Fibroblast of villous mesenchyme (primary cell): ENCODE measurements at regions not wholly inside any gene's neighbourhood (a gene's known extent, or its start where the extent isn't known, plus 50 kb on each side); places are given as distances from the start of the nearest gene placed in this dataset.

Experiments used
- DNase-seq: peaks from one replicate; pipeline ENCODE4 v3.0.0-alpha.2; 2010; ENCODE audit warnings: low read depth
- H3K4me3 ChIP-seq: 2 replicates; pipeline ENCODE4 v1.5.1; 2011; ENCODE audit warnings: low read depth, mild to moderate bottlenecking, low read length
- TF ChIP-seq, protein P1 (sequence below): IDR thresholded peaks from 2 replicates; pipeline ENCODE4 v1.5.1; 2012; ENCODE audit warnings: low read depth, mild to moderate bottlenecking, low read length; ENCODE audit not compliant: insufficient read depth

DNA sequence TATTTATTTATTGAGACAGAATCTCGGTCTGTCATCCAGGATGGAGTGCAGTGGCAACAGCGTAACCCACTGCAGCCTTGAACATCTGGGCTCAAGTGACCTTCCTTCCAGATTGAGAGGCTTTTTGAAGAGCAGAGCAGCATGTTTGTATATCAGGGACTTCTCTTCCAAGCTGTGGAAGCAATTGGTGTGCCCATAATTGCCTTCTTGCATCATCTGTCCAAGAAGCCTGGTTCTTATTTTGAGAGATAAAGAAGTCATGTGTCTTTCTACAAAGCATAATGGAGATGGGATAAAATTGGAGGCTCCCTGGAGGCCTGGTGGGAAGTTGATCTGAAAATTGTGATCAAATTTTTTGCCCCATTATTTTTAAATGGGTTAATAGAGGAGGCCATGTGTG is 183.8 kb upstream of the MCTP2 start:
- H3K4me3 ChIP-seq, result no peak overlapping the region
- DNase-seq, result no peak
- TF ChIP-seq, protein P1, sequence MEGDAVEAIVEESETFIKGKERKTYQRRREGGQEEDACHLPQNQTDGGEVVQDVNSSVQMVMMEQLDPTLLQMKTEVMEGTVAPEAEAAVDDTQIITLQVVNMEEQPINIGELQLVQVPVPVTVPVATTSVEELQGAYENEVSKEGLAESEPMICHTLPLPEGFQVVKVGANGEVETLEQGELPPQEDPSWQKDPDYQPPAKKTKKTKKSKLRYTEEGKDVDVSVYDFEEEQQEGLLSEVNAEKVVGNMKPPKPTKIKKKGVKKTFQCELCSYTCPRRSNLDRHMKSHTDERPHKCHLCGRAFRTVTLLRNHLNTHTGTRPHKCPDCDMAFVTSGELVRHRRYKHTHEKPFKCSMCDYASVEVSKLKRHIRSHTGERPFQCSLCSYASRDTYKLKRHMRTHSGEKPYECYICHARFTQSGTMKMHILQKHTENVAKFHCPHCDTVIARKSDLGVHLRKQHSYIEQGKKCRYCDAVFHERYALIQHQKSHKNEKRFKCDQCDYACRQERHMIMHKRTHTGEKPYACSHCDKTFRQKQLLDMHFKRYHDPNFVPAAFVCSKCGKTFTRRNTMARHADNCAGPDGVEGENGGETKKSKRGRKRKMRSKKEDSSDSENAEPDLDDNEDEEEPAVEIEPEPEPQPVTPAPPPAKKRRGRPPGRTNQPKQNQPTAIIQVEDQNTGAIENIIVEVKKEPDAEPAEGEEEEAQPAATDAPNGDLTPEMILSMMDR, result no peak

- H3K4me3 ChIP-seq, result no peak overlapping the region
- TF ChIP-seq, protein P1, result no peak
- DNase-seq, result peak; percentile 89
Observed at GRCh38 chr15:94042180-94042928, 189.0 kb upstream of the MCTP2 start.

DNA sequence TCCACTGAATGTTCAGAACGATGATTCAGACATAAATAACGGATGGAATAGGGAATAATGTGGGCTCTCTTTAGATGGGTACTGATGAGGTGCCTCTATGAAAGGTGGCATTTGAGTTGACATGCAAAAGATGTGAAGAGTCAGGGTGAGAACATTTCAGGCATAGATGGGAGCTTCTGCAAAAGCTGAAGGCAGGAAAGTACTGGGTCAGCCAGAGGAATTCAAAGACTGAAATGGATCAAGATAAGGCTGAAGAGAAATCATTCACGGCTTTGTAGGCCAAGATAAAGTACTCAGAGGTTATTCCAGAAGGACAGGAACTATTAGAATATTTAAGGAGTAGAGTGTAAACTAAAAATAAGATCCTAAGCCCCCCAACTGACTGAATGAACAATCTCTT is 189.6 kb upstream of the MCTP2 start:
- TF ChIP-seq, protein P1, result no peak
- H3K4me3 ChIP-seq, result no peak overlapping the region
- DNase-seq, result no peak

DNA sequence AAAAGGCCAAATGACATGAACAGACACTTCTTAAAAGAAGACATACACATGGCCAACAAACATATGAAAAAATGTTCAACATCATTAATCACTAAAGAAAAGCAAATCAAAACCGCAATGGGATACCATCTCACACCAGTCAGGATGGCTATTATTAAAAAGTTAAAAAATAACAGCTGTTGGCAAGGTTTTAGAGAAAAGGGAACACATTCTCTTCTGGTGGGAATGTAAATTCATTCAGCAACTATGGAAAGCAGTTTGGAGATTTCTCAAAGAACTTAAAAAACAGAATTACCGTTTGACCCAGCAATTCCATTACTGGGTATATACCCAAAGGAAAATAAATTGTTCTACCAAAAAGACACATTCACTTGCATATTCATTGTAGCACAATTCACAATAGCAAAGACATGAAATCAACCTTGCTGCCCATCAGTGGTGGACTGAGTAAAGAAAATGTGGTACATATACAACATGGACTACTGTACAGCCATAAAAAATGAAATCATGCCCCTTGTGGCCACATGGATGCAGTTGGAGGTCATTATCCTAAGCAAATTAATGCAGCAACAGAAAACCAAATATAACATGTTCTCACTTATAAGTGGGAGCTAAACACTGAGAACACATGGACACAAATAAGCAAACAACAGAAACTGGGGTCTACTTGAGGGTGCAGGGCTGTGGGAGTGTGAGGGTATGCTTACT is 190.7 kb upstream of the MCTP2 start:
- peak; percentile 49 for DNase-seq
- no peak overlapping the region for H3K4me3 ChIP-seq
- TF ChIP-seq, protein P1, result no peak

GRCh38 chr15:94036156-94036555 is 195.2 kb upstream of the MCTP2 start:
- H3K4me3 ChIP-seq, result no peak overlapping the region
- no peak for DNase-seq
- TF ChIP-seq, protein P1, result no peak

GRCh38 chr15:94033683-94034020 is 197.7 kb upstream of the MCTP2 start:
- no peak overlapping the region for H3K4me3 ChIP-seq
- DNase-seq, result no peak
- TF ChIP-seq, protein P1, result no peak
